AG04450 (cell line): ENCODE measurements at regions not wholly inside any gene's neighbourhood (a gene's known extent, or its start where the extent isn't known, plus 50 kb on each side); places are given as distances from the start of the nearest gene placed in this dataset.

ENCODE experiments used
- CTCF ChIA-PET: fragments of 300-600, 350-600 bp; formaldehyde crosslinking; extraction: SDS; loops from one replicate; lab custom pipeline; 2022; ENCODE audit warnings: antibody characterized with exemption, inconsistent platforms; lab: Charles Lee
- POLR2A ChIA-PET: fragments of 350-600 bp; formaldehyde crosslinking; extraction: SDS; loops from one replicate; lab custom pipeline; 2021; ENCODE audit warnings: antibody characterized with exemption, inconsistent platforms; lab: Yijun Ruan, JAX
- DNase-seq: peaks from one replicate; pipeline ENCODE4 v3.0.0-alpha.2; 2011; ENCODE audit warnings: low read depth, low spot score
- H3K27ac ChIP-seq: one replicate; pipeline ENCODE4 v1.5.1; 2012; ENCODE audit warnings: low read depth, low read length, control low read depth
- H3K27me3 ChIP-seq: one replicate; pipeline ENCODE4 v1.6.0; 2012; ENCODE audit warnings: low read length; ENCODE audit not compliant: control insufficient read depth, insufficient read depth
- H3K4me3 ChIP-seq: 2 replicates; pipeline ENCODE4 v1.5.1; 2011; ENCODE audit warnings: mild to moderate bottlenecking, low read depth, low read length, control low read depth
- H3K9me3 ChIP-seq: 2 replicates; pipeline ENCODE4 v1.5.1; 2012; ENCODE audit warnings: low read length; ENCODE audit not compliant: control insufficient read depth, insufficient read depth
- CTCF ChIP-seq: IDR thresholded peaks from 2 replicates; pipeline ENCODE4 v1.5.1; 2011; ENCODE audit warnings: low read depth, low read length, control low read depth, inconsistent platforms

GRCh38 chr16:13521356-13521755 lies 398.6 kb upstream of the ERCC4 start:
- no peak for DNase-seq
- TF ChIP-seq CTCF, result no peak
- H3K9me3 ChIP-seq, result peaks cover 26% of the 10 kb centered on the region
- ChIA-PET CTCF (no interaction called here), POLR2A (no interaction called here)
- no peak overlapping the region for H3K4me3 ChIP-seq
- H3K27ac ChIP-seq, result no peak overlapping the region
- no peaks in the 10 kb centered on the region for H3K27me3 ChIP-seq

- TF ChIP-seq CTCF, result no peak
- POLR2A ChIA-PET, result no interaction called here
- H3K27ac ChIP-seq, result no peak overlapping the region
- no peak overlapping the region for H3K4me3 ChIP-seq
- peaks cover 17% of the 10 kb centered on the region for H3K9me3 ChIP-seq
- DNase-seq, result no peak
- no peaks in the 10 kb centered on the region for H3K27me3 ChIP-seq
- CTCF ChIA-PET, result no interaction called here
Measured at GRCh38 chr16:13527332-13527731, 392.6 kb upstream of the ERCC4 start.

- Histone ChIP-seq H3K27ac (no peak overlapping the region), H3K4me3 (no peak overlapping the region), H3K9me3 (peaks cover 14% of the 10 kb centered on the region; the same call in 1 of the 2 replicates), H3K27me3 (no peaks in the 10 kb centered on the region)
- ChIA-PET POLR2A (no interaction called here), CTCF (no interaction called here)
- DNase-seq, result no peak
- no peak for TF ChIP-seq CTCF
Measured at GRCh38 chr16:13528691-13529090, 391.3 kb upstream of the ERCC4 start.

- Histone ChIP-seq H3K27ac (no peak overlapping the region), H3K4me3 (no peak overlapping the region), H3K9me3 (peaks cover 11% of the 10 kb centered on the region; the same call in 1 of the 2 replicates), H3K27me3 (no peaks in the 10 kb centered on the region)
- no peak for TF ChIP-seq CTCF
- ChIA-PET POLR2A (no interaction called here), CTCF (no interaction called here)
- no peak for DNase-seq
Measured at GRCh38 chr16:13529193-13529982, 390.6 kb upstream of the ERCC4 start.

GRCh38 chr16:13540771-13541170 lies 379.2 kb upstream of the ERCC4 start:
- ChIA-PET CTCF (no interaction called here), POLR2A (no interaction called here)
- no peak overlapping the region for H3K4me3 ChIP-seq
- DNase-seq, result no peak
- H3K27me3 ChIP-seq, result no peaks in the 10 kb centered on the region
- TF ChIP-seq CTCF, result no peak
- no peak overlapping the region for H3K27ac ChIP-seq
- peaks cover 25% of the 10 kb centered on the region for H3K9me3 ChIP-seq
